ENCODE measurements at regions not wholly inside any gene's neighbourhood (a gene's known extent, or its start where the extent isn't known, plus 50 kb on each side); places are given as distances from the start of the nearest gene placed in this dataset.
A peak's percentile ranks its signal among the peaks of the same experiment; 100 is the strongest.

GRCh38 chr11:96447208-96448110 lies 57.6 kb downstream of the JRKL start:
- in situ Hi-C loops (cut with HindIII; ENCODE audit: low pct_unique_long_range_greater_than_20kb, low sequenced_read_pairs), result no loop called here
- DNase-seq (ENCODE audit: low read depth, low spot score), result no peak

- in situ Hi-C loops (cut with HindIII; ENCODE audit: low pct_unique_long_range_greater_than_20kb, low sequenced_read_pairs), result no loop called here
- no peak for DNase-seq (ENCODE audit: low read depth, low spot score)
Observed at GRCh38 chr11:96448225-96448624, 58.4 kb downstream of the JRKL start.

- in situ Hi-C loops (cut with HindIII; ENCODE audit: low pct_unique_long_range_greater_than_20kb, low sequenced_read_pairs), result no loop called here
- DNase-seq (ENCODE audit: low read depth, low spot score), result no peak
Observed at GRCh38 chr11:96456111-96456510, 66.3 kb downstream of the JRKL start.

GRCh38 chr11:96459751-96460150 lies 69.9 kb downstream of the JRKL start:
- in situ Hi-C loops (cut with HindIII; ENCODE audit: low pct_unique_long_range_greater_than_20kb, low sequenced_read_pairs), result no loop called here

GRCh38 chr11:96461871-96462270 lies 72.1 kb downstream of the JRKL start:
- DNase-seq (ENCODE audit: low read depth, low spot score), result no peak

More at GRCh38 chr11:96459751-96460150, 69.9 kb downstream of the JRKL start:
- no peak for DNase-seq (ENCODE audit: low read depth, low spot score)

GRCh38 chr11:96464700-96465307 lies 75.0 kb downstream of the JRKL start:
- in situ Hi-C loops (cut with HindIII; ENCODE audit: low pct_unique_long_range_greater_than_20kb, low sequenced_read_pairs), result no loop called here
- DNase-seq (ENCODE audit: low read depth, low spot score), result peak; percentile 76

More at GRCh38 chr11:96461871-96462270, 72.1 kb downstream of the JRKL start:
- in situ Hi-C loops (cut with HindIII; ENCODE audit: low pct_unique_long_range_greater_than_20kb, low sequenced_read_pairs), result no loop called here

- DNase-seq (ENCODE audit: low read depth, low spot score), result no peak
- in situ Hi-C loops (cut with HindIII; ENCODE audit: low pct_unique_long_range_greater_than_20kb, low sequenced_read_pairs), result no loop called here
Observed at GRCh38 chr11:96465512-96465911, 75.7 kb downstream of the JRKL start.

GRCh38 chr11:96466607-96467006 lies 76.8 kb downstream of the JRKL start:
- in situ Hi-C loops (cut with HindIII; ENCODE audit: low pct_unique_long_range_greater_than_20kb, low sequenced_read_pairs), result no loop called here

GRCh38 chr11:96469776-96470175 lies 80.0 kb downstream of the JRKL start:
- in situ Hi-C loops (cut with HindIII; ENCODE audit: low pct_unique_long_range_greater_than_20kb, low sequenced_read_pairs), result no loop called here
- no peak for DNase-seq (ENCODE audit: low read depth, low spot score)

More at GRCh38 chr11:96466607-96467006, 76.8 kb downstream of the JRKL start:
- DNase-seq (ENCODE audit: low read depth, low spot score), result no peak

GRCh38 chr11:96470521-96470920 lies 80.7 kb downstream of the JRKL start:
- DNase-seq (ENCODE audit: low read depth, low spot score), result no peak
- in situ Hi-C loops (cut with HindIII; ENCODE audit: low pct_unique_long_range_greater_than_20kb, low sequenced_read_pairs), result no loop called here

GRCh38 chr11:96472085-96472484 lies 82.3 kb downstream of the JRKL start:
- peak; percentile 21 for DNase-seq (ENCODE audit: low read depth, low spot score)
- in situ Hi-C loops (cut with HindIII; ENCODE audit: low pct_unique_long_range_greater_than_20kb, low sequenced_read_pairs), result no loop called here

- in situ Hi-C loops (cut with HindIII; ENCODE audit: low pct_unique_long_range_greater_than_20kb, low sequenced_read_pairs), result no loop called here
Observed at GRCh38 chr11:96474263-96474662, 84.5 kb downstream of the JRKL start.

GRCh38 chr11:96481204-96481603 lies 91.4 kb downstream of the JRKL start:
- DNase-seq (ENCODE audit: low read depth, low spot score), result no peak
- in situ Hi-C loops (cut with HindIII; ENCODE audit: low pct_unique_long_range_greater_than_20kb, low sequenced_read_pairs), result no loop called here

More at GRCh38 chr11:96474263-96474662, 84.5 kb downstream of the JRKL start:
- DNase-seq (ENCODE audit: low read depth, low spot score), result no peak

GRCh38 chr11:96481771-96482170 lies 92.0 kb downstream of the JRKL start:
- no peak for DNase-seq (ENCODE audit: low read depth, low spot score)
- in situ Hi-C loops (cut with HindIII; ENCODE audit: low pct_unique_long_range_greater_than_20kb, low sequenced_read_pairs), result no loop called here

GRCh38 chr11:96482193-96482592 lies 92.4 kb downstream of the JRKL start:
- in situ Hi-C loops (cut with HindIII; ENCODE audit: low pct_unique_long_range_greater_than_20kb, low sequenced_read_pairs), result no loop called here
- no peak for DNase-seq (ENCODE audit: low read depth, low spot score)

- in situ Hi-C loops (cut with HindIII; ENCODE audit: low pct_unique_long_range_greater_than_20kb, low sequenced_read_pairs), result no loop called here
- DNase-seq (ENCODE audit: low read depth, low spot score), result no peak
Observed at GRCh38 chr11:96483374-96483955, 93.7 kb downstream of the JRKL start.

- in situ Hi-C loops (cut with HindIII; ENCODE audit: low pct_unique_long_range_greater_than_20kb, low sequenced_read_pairs), result no loop called here
- DNase-seq (ENCODE audit: low read depth, low spot score), result no peak
Observed at GRCh38 chr11:96484361-96484760, 94.5 kb downstream of the JRKL start.

- DNase-seq (ENCODE audit: low read depth, low spot score), result no peak
- in situ Hi-C loops (cut with HindIII; ENCODE audit: low pct_unique_long_range_greater_than_20kb, low sequenced_read_pairs), result no loop called here
Observed at GRCh38 chr11:96486890-96487611, 97.2 kb downstream of the JRKL start.
